ENCODE measurements at regions not wholly inside any gene's neighbourhood (a gene's known extent, or its start where the extent isn't known, plus 50 kb on each side); places are given as distances from the start of the nearest gene placed in this dataset.

DNA sequence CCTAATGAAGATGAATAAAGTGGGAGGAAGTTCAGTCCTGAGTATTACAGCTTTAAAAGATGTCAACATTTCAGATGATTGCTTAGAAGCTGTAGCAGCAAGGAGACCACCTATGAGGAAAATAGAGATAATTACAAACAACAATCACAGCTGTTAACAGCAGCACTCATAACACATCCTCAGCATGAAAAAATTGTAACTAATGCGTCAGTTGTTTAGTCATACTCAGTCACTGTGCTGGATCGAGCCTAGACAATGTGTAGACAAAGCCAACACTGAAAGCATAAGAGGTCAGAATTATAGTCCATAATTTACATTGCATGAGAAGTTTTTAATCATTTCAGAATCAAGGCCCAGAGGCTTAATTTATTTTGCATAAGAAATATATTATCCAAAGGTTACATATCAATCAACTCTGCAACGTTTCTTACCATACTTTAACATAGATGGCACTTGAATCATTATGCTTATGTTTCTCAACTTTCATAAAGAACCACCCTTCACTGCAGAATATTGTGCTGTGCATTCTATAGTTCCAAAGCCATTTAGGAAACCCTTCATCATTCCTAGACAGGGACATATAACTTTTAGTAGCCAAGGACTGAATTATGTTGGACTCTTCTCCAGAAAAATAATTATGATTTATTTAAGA, 60.2 kb upstream of the HAPLN1 start:
- ATAC-seq (replicated peaks), result no peak
- no peak for DNase-seq
- Mint-ChIP-seq H3K27me3 (no peaks in the 10 kb centered on the region), H3K9me3 (peaks cover 0 to 2% of the 10 kb centered on the region in 2 donors), H3K4me3 (no peak overlapping the region), H3K4me1 (ENCODE audit: low read depth in 2 of 2) (no peaks in the 10 kb centered on the region), H3K27ac (no peak overlapping the region), H3K36me3 (ENCODE audit: insufficient read depth) (no peaks in the 10 kb centered on the region)

DNA sequence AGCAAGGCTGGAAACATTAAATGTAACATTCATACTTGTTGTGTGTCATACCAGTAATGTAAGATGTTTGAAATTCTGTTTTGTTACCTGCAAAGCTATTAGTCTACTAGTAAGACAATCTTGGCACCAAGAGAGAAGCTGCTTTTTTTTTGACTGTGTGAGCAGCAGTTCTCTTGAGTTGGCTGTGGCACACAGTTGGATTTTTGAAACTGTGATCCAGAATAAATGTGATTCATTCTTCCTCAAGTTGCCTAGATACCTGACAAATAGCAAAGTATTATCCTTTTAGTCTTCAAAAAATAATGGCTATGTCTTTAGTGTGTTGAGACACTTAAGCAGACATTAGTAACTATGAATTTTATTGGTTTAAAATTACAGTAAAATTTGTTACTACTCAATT, 57.2 kb upstream of the HAPLN1 start:
- H3K4me3 Mint-ChIP-seq, result no peak overlapping the region
- no peaks in the 10 kb centered on the region for H3K27me3 Mint-ChIP-seq
- ATAC-seq (replicated peaks) (no peak), DNase-seq (no peak)
- no peaks in the 10 kb centered on the region for H3K4me1 Mint-ChIP-seq (ENCODE audit: low read depth in 2 of 2)
- no peaks in the 10 kb centered on the region for H3K36me3 Mint-ChIP-seq (ENCODE audit: insufficient read depth)
- H3K27ac Mint-ChIP-seq, result no peak overlapping the region
- H3K9me3 Mint-ChIP-seq, result peaks cover 0 to 2% of the 10 kb centered on the region in 2 donors

DNA sequence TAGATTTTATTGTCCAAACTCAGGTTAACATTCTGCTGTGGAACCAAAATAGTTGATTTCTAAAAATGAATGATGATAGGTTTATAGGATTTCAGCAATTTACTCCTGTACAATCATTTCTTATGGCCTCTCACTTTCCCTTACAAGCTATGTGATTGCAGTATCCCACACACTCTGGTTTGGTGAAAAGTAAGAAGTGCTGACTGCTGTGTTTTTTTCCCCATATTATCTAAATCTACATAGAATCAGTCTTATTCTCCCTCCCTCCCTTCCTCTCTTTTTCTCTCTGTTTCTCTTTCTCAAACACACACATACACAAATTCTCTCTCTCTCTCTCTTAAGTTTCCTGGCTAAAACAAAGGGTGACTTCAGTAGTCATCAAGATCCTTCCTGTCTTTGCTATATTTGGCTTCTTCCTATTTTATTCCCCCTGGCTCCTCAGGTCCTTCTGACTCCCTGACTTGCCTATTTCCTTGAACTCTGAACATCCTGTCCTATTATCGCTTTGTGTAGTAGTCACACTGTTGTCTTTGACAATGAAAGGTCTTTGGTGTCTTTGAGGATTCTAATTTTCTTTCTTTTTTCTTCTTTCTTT, 55.9 kb upstream of the HAPLN1 start:
- Mint-ChIP-seq H3K9me3 (peaks cover 0 to 2% of the 10 kb centered on the region in 2 donors), H3K27ac (no peak overlapping the region), H3K27me3 (no peaks in the 10 kb centered on the region), H3K4me3 (no peak overlapping the region), H3K4me1 (ENCODE audit: low read depth in 2 of 2) (no peaks in the 10 kb centered on the region), H3K36me3 (ENCODE audit: insufficient read depth) (no peaks in the 10 kb centered on the region)
- ATAC-seq (replicated peaks), result no peak
- no peak for DNase-seq
